Thyroid gland (tissue), 4 donors: ENCODE measurements at regions not wholly inside any gene's neighbourhood (a gene's known extent, or its start where the extent isn't known, plus 50 kb on each side); places are given as distances from the start of the nearest gene placed in this dataset.

Experiments
- CTCF ChIP-seq, 6 experiments: fragments of 200-600 bp in 3 of 6; fragments of 450-650 bp in 3 of 6; sonication (generic) in 3 of 6; IDR thresholded peaks; one replicate each; pipeline ENCODE4 v1.5.1; 2016 to 2019; ENCODE audit warnings: antibody characterized with exemption in 6 of 6, mild to moderate bottlenecking in 2 of 6, inconsistent platforms in 1 of 6, moderate library complexity in 1 of 6
- POLR2A ChIP-seq, 2 donors: fragments of 450-650 bp; IDR thresholded peaks; one replicate each; pipeline ENCODE4 v1.6.1; 2017; ENCODE audit warnings: antibody characterized with exemption in 2 of 2, mild to moderate bottlenecking in 2 of 2, moderate library complexity in 1 of 2

- TF ChIP-seq CTCF (IDR thresholded peaks at IDR 0.05) = no peak
- TF ChIP-seq POLR2A (IDR thresholded peaks at IDR 0.05) = no peak
These were observed 397.5 kb downstream of the CDC14C start for GRCh38 chr7:49321843-49322242.
